ENCODE measurements at regions not wholly inside any gene's neighbourhood (a gene's known extent, or its start where the extent isn't known, plus 50 kb on each side); places are given as distances from the start of the nearest gene placed in this dataset.
"Not testable (repeated sequence)": the region's sequence is repeated elsewhere in the genome, so short reads cannot be mapped to it uniquely, and the experiment has no call there.

GRCh38 chr2:4135765-4136164, 432.4 kb downstream of the DCDC2C start:
- DNase-seq: no peak

- DNase-seq: no peak
These were observed 435.9 kb downstream of the DCDC2C start for GRCh38 chr2:4139316-4139715.

GRCh38 chr2:4139731-4140130, 436.4 kb downstream of the DCDC2C start:
- no peak for DNase-seq

GRCh38 chr2:4140281-4140970, 437.1 kb downstream of the DCDC2C start:
- DNase-seq: peak in 1 of 3 donors; percentile 8

GRCh38 chr2:4144731-4145130, 441.4 kb downstream of the DCDC2C start:
- peak in 1 of 3 donors; percentile 7 for DNase-seq

GRCh38 chr2:4151521-4151920, 448.1 kb downstream of the DCDC2C start:
- DNase-seq: no peak

- DNase-seq: no peak
These were observed 448.7 kb downstream of the DCDC2C start for GRCh38 chr2:4152051-4152450.

GRCh38 chr2:4168834-4169233, 465.5 kb downstream of the DCDC2C start:
- DNase-seq: no peak

GRCh38 chr2:4174796-4175195, 471.4 kb downstream of the DCDC2C start:
- DNase-seq: no peak

GRCh38 chr2:4175343-4175742, 472.0 kb downstream of the DCDC2C start:
- DNase-seq: no peak

- no peak for DNase-seq
These were observed 477.3 kb downstream of the DCDC2C start for GRCh38 chr2:4180631-4181030.

GRCh38 chr2:4181062-4181461, 477.7 kb downstream of the DCDC2C start:
- no peak for DNase-seq

GRCh38 chr2:4188561-4188960, 485.2 kb downstream of the DCDC2C start:
- no peak for DNase-seq

- no peak for DNase-seq
These were observed 487.2 kb downstream of the DCDC2C start for GRCh38 chr2:4190548-4190947.

- no peak for DNase-seq
These were observed 488.7 kb downstream of the DCDC2C start for GRCh38 chr2:4192119-4192518.

- no peak for DNase-seq
These were observed 511.2 kb downstream of the DCDC2C start for GRCh38 chr2:4214444-4215205.

GRCh38 chr2:4217737-4218136, 514.4 kb downstream of the DCDC2C start:
- DNase-seq: no peak

- no peak for DNase-seq
These were observed 515.7 kb downstream of the DCDC2C start for GRCh38 chr2:4219101-4219500.

- no peak for DNase-seq
These were observed 516.2 kb downstream of the DCDC2C start for GRCh38 chr2:4219571-4219970.

- no peak for DNase-seq
These were observed 518.1 kb downstream of the DCDC2C start for GRCh38 chr2:4221434-4221833.

GRCh38 chr2:4221845-4222244, 518.5 kb downstream of the DCDC2C start:
- no peak for DNase-seq

GRCh38 chr2:4244422-4244821, 541.0 kb downstream of the DCDC2C start:
- DNase-seq: not testable (repeated sequence)

- DNase-seq: no peak
These were observed 543.2 kb downstream of the DCDC2C start for GRCh38 chr2:4246364-4247131.
